ENCODE measurements at regions not wholly inside any gene's neighbourhood (a gene's known extent, or its start where the extent isn't known, plus 50 kb on each side); places are given as distances from the start of the nearest gene placed in this dataset.

- H3K4me3 ChIP-seq (ENCODE audit: low read length): no peak overlapping the region
- DNase-seq (ENCODE audit: low read depth): peak; percentile 44
- no peak for TF ChIP-seq CTCF (conservative IDR thresholded peaks at IDR 0.05; ENCODE audit: low read depth, low read length)
These were observed 159.2 kb downstream of the SOX11 start for GRCh38 chr2:5851410-5851809.

GRCh38 chr2:5854797-5855196 lies 162.6 kb downstream of the SOX11 start:
- no peak for TF ChIP-seq CTCF (conservative IDR thresholded peaks at IDR 0.05; ENCODE audit: low read depth, low read length)
- H3K4me3 ChIP-seq (ENCODE audit: low read length): no peak overlapping the region
- DNase-seq (ENCODE audit: low read depth): no peak

- H3K4me3 ChIP-seq (ENCODE audit: low read length): no peak overlapping the region
- DNase-seq (ENCODE audit: low read depth): no peak
- TF ChIP-seq CTCF (conservative IDR thresholded peaks at IDR 0.05; ENCODE audit: low read depth, low read length): no peak
These were observed 174.9 kb downstream of the SOX11 start for GRCh38 chr2:5867056-5867455.

GRCh38 chr2:5868931-5869330 lies 176.7 kb downstream of the SOX11 start:
- DNase-seq (ENCODE audit: low read depth): no peak
- no peak for TF ChIP-seq CTCF (conservative IDR thresholded peaks at IDR 0.05; ENCODE audit: low read depth, low read length)
- no peak overlapping the region for H3K4me3 ChIP-seq (ENCODE audit: low read length)

GRCh38 chr2:5869936-5870335 lies 177.8 kb downstream of the SOX11 start:
- TF ChIP-seq CTCF (conservative IDR thresholded peaks at IDR 0.05; ENCODE audit: low read depth, low read length): no peak
- H3K4me3 ChIP-seq (ENCODE audit: low read length): no peak overlapping the region
- DNase-seq (ENCODE audit: low read depth): no peak

- no peak for DNase-seq (ENCODE audit: low read depth)
- no peak for TF ChIP-seq CTCF (conservative IDR thresholded peaks at IDR 0.05; ENCODE audit: low read depth, low read length)
- no peak overlapping the region for H3K4me3 ChIP-seq (ENCODE audit: low read length)
These were observed 185.2 kb downstream of the SOX11 start for GRCh38 chr2:5877360-5877759.

- no peak for DNase-seq (ENCODE audit: low read depth)
- no peak overlapping the region for H3K4me3 ChIP-seq (ENCODE audit: low read length)
- TF ChIP-seq CTCF (conservative IDR thresholded peaks at IDR 0.05; ENCODE audit: low read depth, low read length): no peak
These were observed 193.4 kb downstream of the SOX11 start for GRCh38 chr2:5885451-5886173.

All from retinal pigment epithelial cell (primary cell).